ENCODE measurements at regions not wholly inside any gene's neighbourhood (a gene's known extent, or its start where the extent isn't known, plus 50 kb on each side); places are given as distances from the start of the nearest gene placed in this dataset.

DNA sequence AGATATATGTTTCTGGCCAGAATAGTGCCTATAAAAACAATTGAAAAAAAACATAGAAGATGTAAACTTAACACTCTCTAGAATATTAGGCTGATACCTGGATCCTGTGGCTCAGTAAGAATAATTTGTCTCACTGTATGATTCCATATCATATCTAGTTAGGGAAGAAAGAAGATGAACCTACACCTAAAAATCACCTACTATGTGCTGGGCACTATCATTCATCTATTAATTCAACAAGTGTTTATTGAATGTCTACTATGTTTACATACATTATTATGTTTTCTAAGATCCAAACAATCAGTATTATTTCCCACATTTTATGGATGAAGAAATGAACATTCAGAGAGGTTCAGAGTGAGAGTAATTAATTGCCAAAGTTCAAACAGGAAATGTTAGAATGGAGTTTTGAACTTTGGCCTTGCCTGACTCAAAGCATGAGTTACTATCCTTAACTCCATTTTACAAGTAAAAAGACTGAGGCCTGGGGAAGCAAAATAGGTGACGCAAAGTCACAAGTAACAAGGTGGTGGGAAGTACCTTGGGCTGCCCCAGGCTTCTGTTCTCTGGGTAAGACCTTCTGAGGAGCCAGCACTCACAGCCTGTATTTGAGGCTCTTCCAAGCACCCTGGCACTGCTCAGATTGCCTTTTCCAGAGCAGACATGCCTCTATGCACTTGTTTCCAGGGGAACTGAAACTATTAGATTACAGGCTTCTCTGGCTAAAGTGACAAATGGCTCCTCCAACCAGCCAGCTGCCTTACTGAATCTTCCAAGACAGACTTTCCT is 111.1 kb upstream of the ACSL4 start:
- Mint-ChIP-seq H3K4me1 (peaks cover 0 to 5% (median 2%) of the 10 kb centered on the region in 4 donors), H3K27me3 (no peaks in the 10 kb centered on the region), H3K27ac (no peak overlapping the region), H3K4me3 (no peak overlapping the region), H3K9me3 (peaks cover 0 to 1% (median 0%) of the 10 kb centered on the region in 8 donors), H3K36me3 (no peaks in the 10 kb centered on the region)
- Histone ChIP-seq H3K27me3 (ENCODE audit: insufficient read depth, low read length) (no peaks in the 10 kb centered on the region), H3K4me3 (ENCODE audit: low read length in 2 of 2) (no peak overlapping the region), H3K36me3 (ENCODE audit: insufficient read depth, low read length) (no peaks in the 10 kb centered on the region), H3K4me1 (ENCODE audit: insufficient read depth, low read length) (no peaks in the 10 kb centered on the region), H3K9me3 (ENCODE audit: control insufficient read depth in 1 of 2, low read length in 2 of 2) (no peaks in the 10 kb centered on the region), H3K27ac (ENCODE audit: low read depth, low read length) (no peak overlapping the region)
- POLR2A ChIA-PET (ENCODE audit: partially characterized antibody), result no interaction called here
- intact Hi-C loops (cut with micrococcal nuclease), result no loop called here
- DNase-seq, result no peak
- CTCF ChIA-PET (ENCODE audit: partially characterized antibody), result no interaction called here

DNA sequence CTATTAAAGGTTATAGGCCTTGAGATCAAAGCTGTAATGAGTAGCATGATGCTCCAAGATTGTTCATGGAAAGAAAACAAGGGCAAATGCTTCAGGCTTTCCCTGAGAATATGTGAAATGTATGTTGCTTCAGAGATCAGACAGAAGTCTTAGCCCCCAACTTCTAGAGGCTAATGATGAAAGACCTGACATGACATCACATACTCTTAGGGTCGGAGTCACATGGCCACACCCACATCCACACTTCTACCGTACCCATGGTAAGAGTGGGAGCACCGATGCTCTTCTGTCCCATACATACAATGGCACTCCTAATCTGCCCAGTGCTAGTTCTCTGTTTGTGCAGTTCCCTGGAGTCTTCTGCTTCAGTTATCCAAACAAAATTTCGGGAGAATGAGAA is 111.9 kb upstream of the ACSL4 start:
- DNase-seq, result no peak
- Mint-ChIP-seq H3K9me3 (peaks cover 0 to 1% (median 0%) of the 10 kb centered on the region in 8 donors), H3K27ac (no peak overlapping the region), H3K4me3 (no peak overlapping the region), H3K27me3 (no peaks in the 10 kb centered on the region), H3K4me1 (peaks cover 0 to 5% (median 2%) of the 10 kb centered on the region in 4 donors), H3K36me3 (no peaks in the 10 kb centered on the region)
- Histone ChIP-seq H3K4me1 (ENCODE audit: insufficient read depth, low read length) (no peaks in the 10 kb centered on the region), H3K27me3 (ENCODE audit: insufficient read depth, low read length) (no peaks in the 10 kb centered on the region), H3K27ac (ENCODE audit: low read depth, low read length) (no peak overlapping the region), H3K36me3 (ENCODE audit: insufficient read depth, low read length) (no peaks in the 10 kb centered on the region), H3K4me3 (ENCODE audit: low read length in 2 of 2) (no peak overlapping the region), H3K9me3 (ENCODE audit: control insufficient read depth in 1 of 2, low read length in 2 of 2) (no peaks in the 10 kb centered on the region)
- ChIA-PET CTCF (ENCODE audit: partially characterized antibody) (no interaction called here), POLR2A (ENCODE audit: partially characterized antibody) (no interaction called here)
- intact Hi-C loops (cut with micrococcal nuclease), result no loop called here

DNA sequence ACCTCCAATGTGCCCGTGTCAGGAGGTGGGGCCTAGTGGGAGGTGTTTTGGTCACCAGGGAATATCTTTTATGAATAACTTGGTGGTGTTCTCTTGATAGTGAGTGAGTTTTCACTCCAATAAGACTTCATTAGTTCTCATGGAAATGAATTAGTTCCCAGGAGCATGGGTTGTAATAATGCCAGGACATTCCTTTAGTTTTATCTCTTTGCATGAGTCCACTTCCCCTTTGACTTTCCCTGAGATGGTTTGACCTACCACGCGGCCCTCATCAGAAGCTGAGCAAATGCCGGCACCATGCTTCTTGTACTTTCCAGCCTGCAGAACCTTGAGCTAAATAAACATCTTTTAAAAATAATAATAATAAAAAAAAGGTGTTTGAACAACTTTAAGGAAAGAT is 112.9 kb upstream of the ACSL4 start:
- Histone ChIP-seq H3K36me3 (ENCODE audit: insufficient read depth, low read length) (no peaks in the 10 kb centered on the region), H3K27ac (ENCODE audit: low read depth, low read length) (no peak overlapping the region), H3K4me3 (ENCODE audit: low read length in 2 of 2) (no peak overlapping the region), H3K27me3 (ENCODE audit: insufficient read depth, low read length) (no peaks in the 10 kb centered on the region), H3K9me3 (ENCODE audit: control insufficient read depth in 1 of 2, low read length in 2 of 2) (no peaks in the 10 kb centered on the region), H3K4me1 (ENCODE audit: insufficient read depth, low read length) (no peaks in the 10 kb centered on the region)
- peaks cover 0 to 5% (median 2%) of the 10 kb centered on the region in 4 donors for H3K4me1 Mint-ChIP-seq
- ChIA-PET CTCF (ENCODE audit: partially characterized antibody) (interaction anchor here (1.6 kb wide), 1 partner anchor 11 kb away, joined by 5 read pairs; no protein-coding TSS in a partner anchor), POLR2A (ENCODE audit: partially characterized antibody) (no interaction called here)
- no peaks in the 10 kb centered on the region for H3K27me3 Mint-ChIP-seq
- H3K36me3 Mint-ChIP-seq, result no peaks in the 10 kb centered on the region
- intact Hi-C loops (cut with micrococcal nuclease), result no loop called here
- DNase-seq, result no peak
- no peak overlapping the region for H3K4me3 Mint-ChIP-seq
- no peak overlapping the region for H3K27ac Mint-ChIP-seq
- H3K9me3 Mint-ChIP-seq, result peaks cover 0 to 1% (median 0%) of the 10 kb centered on the region in 8 donors

- POLR2A ChIA-PET (ENCODE audit: partially characterized antibody), result no interaction called here
- Histone ChIP-seq H3K4me1 (ENCODE audit: insufficient read depth, low read length) (no peaks in the 10 kb centered on the region), H3K27ac (ENCODE audit: low read depth, low read length) (no peak overlapping the region), H3K9me3 (ENCODE audit: control insufficient read depth in 1 of 2, low read length in 2 of 2) (no peaks in the 10 kb centered on the region), H3K4me3 (ENCODE audit: low read length in 2 of 2) (no peak overlapping the region), H3K36me3 (ENCODE audit: insufficient read depth, low read length) (no peaks in the 10 kb centered on the region), H3K27me3 (ENCODE audit: insufficient read depth, low read length) (no peaks in the 10 kb centered on the region)
- Mint-ChIP-seq H3K36me3 (no peaks in the 10 kb centered on the region), H3K4me1 (peaks cover 0 to 5% (median 2%) of the 10 kb centered on the region in 4 donors), H3K27ac (peak overlapping the region in 1 of 7 donors; percentile 77), H3K9me3 (peaks cover 0 to 1% (median 0%) of the 10 kb centered on the region in 8 donors), H3K27me3 (no peaks in the 10 kb centered on the region), H3K4me3 (no peak overlapping the region)
- no peak for DNase-seq
- CTCF ChIA-PET (ENCODE audit: partially characterized antibody), result interaction anchor here (2.3 kb wide), 1 partner anchor 9 kb away, joined by 8 read pairs; no protein-coding TSS in a partner anchor
- intact Hi-C loops (cut with micrococcal nuclease), result no loop called here
These were observed 114.5 kb upstream of the ACSL4 start for GRCh38 chrX:109847257-109848187.

DNA sequence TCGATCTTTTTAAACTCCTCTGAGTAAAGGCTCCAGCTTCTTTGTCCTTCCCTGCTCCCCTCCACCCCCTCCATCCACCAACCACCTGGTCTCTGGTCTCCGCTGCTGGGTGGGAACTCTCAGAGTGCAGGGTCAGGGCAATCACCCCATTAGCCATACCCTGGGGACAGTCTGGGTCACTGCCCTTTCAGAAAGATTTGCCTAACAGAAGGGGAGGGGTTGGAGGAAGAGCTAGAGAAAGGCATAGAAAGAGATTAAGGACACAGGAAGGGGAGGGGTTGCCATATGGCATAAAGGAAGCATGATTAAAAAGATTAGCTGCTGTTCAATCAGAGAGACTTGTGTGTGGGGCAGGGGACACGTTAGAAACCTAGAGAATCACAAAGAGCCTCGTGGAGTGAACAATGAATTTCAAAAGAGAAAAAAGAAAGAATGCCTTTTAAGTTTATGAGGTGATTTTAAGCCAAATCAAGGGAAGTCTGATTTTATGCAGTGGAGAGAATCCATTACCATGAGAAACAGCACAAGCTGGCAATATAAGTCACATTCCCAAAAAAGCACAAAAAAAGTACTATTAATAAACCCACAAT is 115.5 kb upstream of the ACSL4 start:
- Histone ChIP-seq H3K9me3 (ENCODE audit: control insufficient read depth in 1 of 2, low read length in 2 of 2) (no peaks in the 10 kb centered on the region), H3K36me3 (ENCODE audit: insufficient read depth, low read length) (no peaks in the 10 kb centered on the region), H3K27me3 (ENCODE audit: insufficient read depth, low read length) (no peaks in the 10 kb centered on the region), H3K4me1 (ENCODE audit: insufficient read depth, low read length) (no peaks in the 10 kb centered on the region), H3K4me3 (ENCODE audit: low read length in 2 of 2) (no peak overlapping the region), H3K27ac (ENCODE audit: low read depth, low read length) (no peak overlapping the region)
- no peak overlapping the region for H3K4me3 Mint-ChIP-seq
- H3K36me3 Mint-ChIP-seq, result no peaks in the 10 kb centered on the region
- peaks cover 0 to 5% (median 2%) of the 10 kb centered on the region in 4 donors for H3K4me1 Mint-ChIP-seq
- intact Hi-C loops (cut with micrococcal nuclease), result no loop called here
- peaks cover 0 to 1% (median 0%) of the 10 kb centered on the region in 8 donors for H3K9me3 Mint-ChIP-seq
- no peak for DNase-seq
- POLR2A ChIA-PET (ENCODE audit: partially characterized antibody), result no interaction called here
- CTCF ChIA-PET (ENCODE audit: partially characterized antibody), result interaction anchor here (2.3 kb wide), 1 partner anchor 8 kb away, joined by 8 read pairs; no protein-coding TSS in a partner anchor
- no peak overlapping the region for H3K27ac Mint-ChIP-seq
- H3K27me3 Mint-ChIP-seq, result no peaks in the 10 kb centered on the region

DNA sequence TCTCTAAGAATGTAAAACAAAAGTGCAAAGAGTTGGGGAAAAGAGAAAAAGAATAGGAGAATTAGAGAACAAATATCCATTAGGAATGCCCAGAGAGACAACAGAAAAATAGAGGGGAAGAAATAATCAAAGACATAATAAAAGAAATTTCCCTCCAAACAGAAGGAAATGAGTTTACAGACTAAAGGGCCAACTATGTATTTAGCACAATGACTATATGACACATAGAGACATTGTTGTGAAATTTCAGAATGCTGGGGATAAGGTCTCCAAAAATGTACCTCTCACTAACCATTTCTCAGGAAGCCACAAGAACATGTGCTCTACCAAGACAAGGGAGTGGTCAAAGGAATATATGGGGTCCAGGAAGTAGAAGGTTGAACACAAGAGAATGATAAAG is 121.0 kb upstream of the ACSL4 start:
- Histone ChIP-seq H3K36me3 (ENCODE audit: insufficient read depth, low read length) (no peaks in the 10 kb centered on the region), H3K9me3 (ENCODE audit: control insufficient read depth in 1 of 2, low read length in 2 of 2) (no peaks in the 10 kb centered on the region), H3K4me3 (ENCODE audit: low read length in 2 of 2) (no peak overlapping the region), H3K27me3 (ENCODE audit: insufficient read depth, low read length) (no peaks in the 10 kb centered on the region), H3K27ac (ENCODE audit: low read depth, low read length) (no peak overlapping the region), H3K4me1 (ENCODE audit: insufficient read depth, low read length) (no peaks in the 10 kb centered on the region)
- Mint-ChIP-seq H3K27ac (no peak overlapping the region), H3K36me3 (no peaks in the 10 kb centered on the region), H3K9me3 (peaks cover 0 to 3% (median 0%) of the 10 kb centered on the region in 8 donors), H3K27me3 (no peaks in the 10 kb centered on the region), H3K4me3 (no peak overlapping the region), H3K4me1 (peaks cover 0 to 3% (median 0%) of the 10 kb centered on the region in 4 donors)
- CTCF ChIA-PET (ENCODE audit: partially characterized antibody), result interaction anchor here (0.7 to 8.3 kb wide), 4 partner anchors 9 to 142 kb away, joined by 3 to 184 read pairs (median 5); no protein-coding TSS in a partner anchor
- POLR2A ChIA-PET (ENCODE audit: partially characterized antibody), result no interaction called here
- no peak for DNase-seq
- intact Hi-C loops (cut with micrococcal nuclease), result no loop called here

DNA sequence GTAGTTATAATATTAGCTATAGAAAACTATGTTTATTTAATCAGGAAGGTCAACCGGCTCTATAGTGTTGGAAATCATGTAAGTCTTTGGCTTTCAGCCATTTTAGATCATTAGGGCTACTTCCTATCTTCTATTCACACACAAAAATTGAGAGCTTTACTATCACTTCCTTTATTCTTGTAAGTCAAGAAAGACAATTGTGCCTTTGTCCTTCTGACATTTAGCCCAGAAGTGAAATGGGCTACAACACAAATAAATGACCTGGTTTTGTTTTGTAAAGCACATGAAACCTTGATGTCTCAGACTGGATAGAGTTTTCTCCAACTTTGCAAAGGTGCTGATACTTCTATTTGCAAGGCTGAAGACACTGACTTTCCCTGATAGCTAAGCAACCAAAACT is 122.4 kb upstream of the ACSL4 start:
- H3K4me1 ChIP-seq (ENCODE audit: insufficient read depth, low read length), result no peaks in the 10 kb centered on the region
- no peaks in the 10 kb centered on the region for H3K36me3 ChIP-seq (ENCODE audit: insufficient read depth, low read length)
- no peak for DNase-seq
- Mint-ChIP-seq H3K27ac (no peak overlapping the region), H3K4me3 (no peak overlapping the region), H3K36me3 (no peaks in the 10 kb centered on the region), H3K27me3 (no peaks in the 10 kb centered on the region), H3K4me1 (peaks cover 0 to 3% (median 0%) of the 10 kb centered on the region in 4 donors), H3K9me3 (peaks cover 0 to 3% (median 0%) of the 10 kb centered on the region in 8 donors)
- H3K9me3 ChIP-seq (ENCODE audit: control insufficient read depth in 1 of 2, low read length in 2 of 2), result no peaks in the 10 kb centered on the region
- intact Hi-C loops (cut with micrococcal nuclease), result no loop called here
- POLR2A ChIA-PET (ENCODE audit: partially characterized antibody), result no interaction called here
- H3K27ac ChIP-seq (ENCODE audit: low read depth, low read length), result no peak overlapping the region
- no peaks in the 10 kb centered on the region for H3K27me3 ChIP-seq (ENCODE audit: insufficient read depth, low read length)
- H3K4me3 ChIP-seq (ENCODE audit: low read length in 2 of 2), result no peak overlapping the region
- CTCF ChIA-PET (ENCODE audit: partially characterized antibody), result interaction anchor here (0.9 to 8.3 kb wide), 9 partner anchors 7 to 370 kb away, joined by 3 to 184 read pairs (median 6); no protein-coding TSS in a partner anchor
